ENCODE measurements at regions not wholly inside any gene's neighbourhood (a gene's known extent, or its start where the extent isn't known, plus 50 kb on each side); places are given as distances from the start of the nearest gene placed in this dataset.

DNA sequence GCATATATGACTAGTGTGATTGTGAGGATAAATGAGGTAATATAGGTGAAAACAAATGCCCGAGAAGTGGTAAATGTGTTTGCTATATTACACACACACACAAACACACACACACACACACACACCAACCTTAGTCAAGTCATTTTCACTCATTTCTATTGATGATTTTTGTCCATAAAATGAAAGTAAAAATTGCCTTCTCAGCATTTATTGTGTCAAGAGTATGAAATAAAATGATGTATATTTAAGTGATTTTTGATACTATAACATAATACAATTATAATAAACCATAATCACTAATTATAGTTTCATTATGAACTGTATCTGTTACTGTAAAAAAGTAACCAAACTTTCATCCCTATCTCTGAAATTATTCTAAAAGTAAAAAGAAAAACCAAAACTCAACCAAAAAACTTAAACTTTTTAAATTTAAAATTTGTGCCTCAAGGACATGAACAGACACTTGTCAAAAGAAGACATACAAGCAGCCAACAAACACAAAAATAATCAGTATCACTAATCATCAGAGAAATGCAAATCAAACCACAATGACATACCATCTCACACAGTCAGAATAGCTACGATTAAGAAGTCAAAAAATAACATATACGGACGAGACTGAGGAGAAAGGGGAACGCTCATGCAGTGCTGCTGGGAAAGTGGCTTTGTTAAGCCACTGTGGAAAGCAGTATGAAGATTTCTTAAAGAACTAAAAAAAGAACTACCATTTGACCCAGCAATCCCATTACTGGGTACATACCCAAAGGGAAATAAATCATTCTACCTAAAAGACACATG lies 601.0 kb downstream of the TMA16 start:
- TF ChIP-seq, protein P1, sequence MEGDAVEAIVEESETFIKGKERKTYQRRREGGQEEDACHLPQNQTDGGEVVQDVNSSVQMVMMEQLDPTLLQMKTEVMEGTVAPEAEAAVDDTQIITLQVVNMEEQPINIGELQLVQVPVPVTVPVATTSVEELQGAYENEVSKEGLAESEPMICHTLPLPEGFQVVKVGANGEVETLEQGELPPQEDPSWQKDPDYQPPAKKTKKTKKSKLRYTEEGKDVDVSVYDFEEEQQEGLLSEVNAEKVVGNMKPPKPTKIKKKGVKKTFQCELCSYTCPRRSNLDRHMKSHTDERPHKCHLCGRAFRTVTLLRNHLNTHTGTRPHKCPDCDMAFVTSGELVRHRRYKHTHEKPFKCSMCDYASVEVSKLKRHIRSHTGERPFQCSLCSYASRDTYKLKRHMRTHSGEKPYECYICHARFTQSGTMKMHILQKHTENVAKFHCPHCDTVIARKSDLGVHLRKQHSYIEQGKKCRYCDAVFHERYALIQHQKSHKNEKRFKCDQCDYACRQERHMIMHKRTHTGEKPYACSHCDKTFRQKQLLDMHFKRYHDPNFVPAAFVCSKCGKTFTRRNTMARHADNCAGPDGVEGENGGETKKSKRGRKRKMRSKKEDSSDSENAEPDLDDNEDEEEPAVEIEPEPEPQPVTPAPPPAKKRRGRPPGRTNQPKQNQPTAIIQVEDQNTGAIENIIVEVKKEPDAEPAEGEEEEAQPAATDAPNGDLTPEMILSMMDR (IDR thresholded peaks at IDR 0.05), result no peak
- TF ChIP-seq POLR2A (IDR thresholded peaks at IDR 0.05), result no peak

Measured in heart left ventricle (tissue), 13 donors.